OCI-LY7 (cell line): ENCODE measurements at regions not wholly inside any gene's neighbourhood (a gene's known extent, or its start where the extent isn't known, plus 50 kb on each side); places are given as distances from the start of the nearest gene placed in this dataset.

Experiments
- EZH2phosphoT487 ChIP-seq: fragments of 200-600 bp; sonication (generic); IDR thresholded peaks from 2 replicates; pipeline ENCODE4 v1.6.1; 2018; ENCODE audit warnings: low read depth, borderline replicate concordance, mild to moderate bottlenecking, mixed run types, antibody characterized with exemption, low read length, moderate library complexity, mixed read lengths
- TF ChIP-seq, protein P1 (sequence below): fragments of 200-600 bp; sonication (generic); conservative IDR thresholded peaks from 2 replicates; pipeline ENCODE4 v1.5.1; 2014; ENCODE audit warnings: mild to moderate bottlenecking, antibody characterized with exemption, low read length, moderate library complexity, mixed read lengths

DNA sequence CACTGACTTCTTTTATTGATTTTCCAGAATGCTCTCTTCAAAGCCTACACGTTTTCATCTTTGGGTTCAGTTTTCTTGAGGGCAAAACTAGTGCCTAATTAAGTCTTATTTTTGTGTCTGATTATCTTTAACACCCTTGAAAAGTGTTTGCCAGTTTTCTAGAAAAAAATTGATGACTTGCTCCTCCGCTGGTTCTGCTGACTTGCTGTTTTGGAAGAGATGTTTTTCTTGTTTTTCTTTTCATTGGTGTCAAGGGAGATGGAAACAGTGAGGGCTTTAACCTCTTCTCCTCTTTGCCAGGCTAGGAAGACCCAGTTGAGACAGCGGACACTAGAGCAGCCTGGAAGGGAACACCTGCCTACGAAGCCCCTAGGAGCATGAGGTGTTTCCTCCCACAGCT lies 123.7 kb upstream of the EEPD1 start:
- TF ChIP-seq, protein P1, sequence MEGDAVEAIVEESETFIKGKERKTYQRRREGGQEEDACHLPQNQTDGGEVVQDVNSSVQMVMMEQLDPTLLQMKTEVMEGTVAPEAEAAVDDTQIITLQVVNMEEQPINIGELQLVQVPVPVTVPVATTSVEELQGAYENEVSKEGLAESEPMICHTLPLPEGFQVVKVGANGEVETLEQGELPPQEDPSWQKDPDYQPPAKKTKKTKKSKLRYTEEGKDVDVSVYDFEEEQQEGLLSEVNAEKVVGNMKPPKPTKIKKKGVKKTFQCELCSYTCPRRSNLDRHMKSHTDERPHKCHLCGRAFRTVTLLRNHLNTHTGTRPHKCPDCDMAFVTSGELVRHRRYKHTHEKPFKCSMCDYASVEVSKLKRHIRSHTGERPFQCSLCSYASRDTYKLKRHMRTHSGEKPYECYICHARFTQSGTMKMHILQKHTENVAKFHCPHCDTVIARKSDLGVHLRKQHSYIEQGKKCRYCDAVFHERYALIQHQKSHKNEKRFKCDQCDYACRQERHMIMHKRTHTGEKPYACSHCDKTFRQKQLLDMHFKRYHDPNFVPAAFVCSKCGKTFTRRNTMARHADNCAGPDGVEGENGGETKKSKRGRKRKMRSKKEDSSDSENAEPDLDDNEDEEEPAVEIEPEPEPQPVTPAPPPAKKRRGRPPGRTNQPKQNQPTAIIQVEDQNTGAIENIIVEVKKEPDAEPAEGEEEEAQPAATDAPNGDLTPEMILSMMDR = no peak
- TF ChIP-seq EZH2phosphoT487 = no peak
